ENCODE measurements at regions not wholly inside any gene's neighbourhood (a gene's known extent, or its start where the extent isn't known, plus 50 kb on each side); places are given as distances from the start of the nearest gene placed in this dataset.

DNA sequence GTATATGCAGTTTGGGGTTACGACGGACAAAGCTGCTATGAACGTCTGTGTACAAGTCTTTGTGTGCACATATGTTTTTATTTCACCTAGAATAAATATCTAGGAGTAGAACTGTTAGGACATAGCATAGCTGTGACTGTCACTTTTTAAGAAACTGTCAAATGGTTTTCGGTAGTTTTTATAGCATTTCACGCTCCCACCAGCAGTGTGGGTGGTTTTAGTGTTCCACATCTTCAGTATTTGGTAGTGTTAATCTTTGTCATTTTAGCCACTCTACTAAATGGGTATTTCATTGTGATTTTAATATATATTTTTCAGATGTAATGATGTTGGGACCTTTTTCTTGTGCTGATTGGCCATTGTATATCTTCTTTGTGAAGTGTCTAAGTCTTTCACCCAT lies 109.1 kb upstream of the BCAT1 start:
- H3K36me3 Mint-ChIP-seq (ENCODE audit: low read depth), result no peaks in the 10 kb centered on the region
- no peaks in the 10 kb centered on the region for H3K27me3 ChIP-seq (ENCODE audit: insufficient read depth)
- H3K27ac Mint-ChIP-seq, result no peak overlapping the region
- no peak overlapping the region for H3K4me3 Mint-ChIP-seq
- H3K4me2 ChIP-seq, result no peak overlapping the region
- no peaks in the 10 kb centered on the region for H3K36me3 ChIP-seq (ENCODE audit: insufficient read depth)
- no peaks in the 10 kb centered on the region; the same call in 2 of the 3 replicates for H3K4me1 Mint-ChIP-seq
- no peak overlapping the region for H3K4me3 ChIP-seq
- H3K27me3 Mint-ChIP-seq (ENCODE audit: insufficient read depth, low read depth, poor library complexity), result no peaks in the 10 kb centered on the region
- no peak overlapping the region for H3K27ac ChIP-seq (ENCODE audit: low read depth)
- no peak for DNase-seq (ENCODE audit: low spot score)
- H3K9me3 Mint-ChIP-seq, result no peaks in the 10 kb centered on the region
- TF ChIP-seq, protein P1, sequence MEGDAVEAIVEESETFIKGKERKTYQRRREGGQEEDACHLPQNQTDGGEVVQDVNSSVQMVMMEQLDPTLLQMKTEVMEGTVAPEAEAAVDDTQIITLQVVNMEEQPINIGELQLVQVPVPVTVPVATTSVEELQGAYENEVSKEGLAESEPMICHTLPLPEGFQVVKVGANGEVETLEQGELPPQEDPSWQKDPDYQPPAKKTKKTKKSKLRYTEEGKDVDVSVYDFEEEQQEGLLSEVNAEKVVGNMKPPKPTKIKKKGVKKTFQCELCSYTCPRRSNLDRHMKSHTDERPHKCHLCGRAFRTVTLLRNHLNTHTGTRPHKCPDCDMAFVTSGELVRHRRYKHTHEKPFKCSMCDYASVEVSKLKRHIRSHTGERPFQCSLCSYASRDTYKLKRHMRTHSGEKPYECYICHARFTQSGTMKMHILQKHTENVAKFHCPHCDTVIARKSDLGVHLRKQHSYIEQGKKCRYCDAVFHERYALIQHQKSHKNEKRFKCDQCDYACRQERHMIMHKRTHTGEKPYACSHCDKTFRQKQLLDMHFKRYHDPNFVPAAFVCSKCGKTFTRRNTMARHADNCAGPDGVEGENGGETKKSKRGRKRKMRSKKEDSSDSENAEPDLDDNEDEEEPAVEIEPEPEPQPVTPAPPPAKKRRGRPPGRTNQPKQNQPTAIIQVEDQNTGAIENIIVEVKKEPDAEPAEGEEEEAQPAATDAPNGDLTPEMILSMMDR (conservative IDR thresholded peaks at IDR 0.05; ENCODE audit: low read depth in 2 of 2), result no peak
- TF ChIP-seq EZH2 (IDR thresholded peaks at IDR 0.05; ENCODE audit: low read depth, unreplicated experiment) (no peak), ZNF331 (CRISPR knock-in tag; IDR thresholded peaks at IDR 0.05; ENCODE audit: low read depth) (no peak), ETS1 (IDR thresholded peaks at IDR 0.05) (no peak), POLR2AphosphoS5 (IDR thresholded peaks at IDR 0.05; ENCODE audit: low read depth) (no peak), CREB1 (CRISPR knock-in tag; IDR thresholded peaks at IDR 0.05; ENCODE audit: low read depth) (no peak), JUNB (IDR thresholded peaks at IDR 0.05; ENCODE audit: unreplicated experiment) (no peak)
- no peaks in the 10 kb centered on the region for H4K20me1 ChIP-seq (replicated peaks; ENCODE audit: insufficient read depth)
- ATAC-seq, result no peak
- no peaks in the 10 kb centered on the region for H3K79me2 ChIP-seq (replicated peaks; ENCODE audit: insufficient read depth)
- no peaks in the 10 kb centered on the region for H3F3A ChIP-seq (replicated peaks; ENCODE audit: low read depth)
- H2AFZ ChIP-seq, result no peak overlapping the region; the same call in 1 of the 2 replicates
- no peaks in the 10 kb centered on the region for H3K9me2 ChIP-seq (ENCODE audit: insufficient read depth)
- H3K4me1 ChIP-seq (ENCODE audit: insufficient read depth), result no peaks in the 10 kb centered on the region

DNA sequence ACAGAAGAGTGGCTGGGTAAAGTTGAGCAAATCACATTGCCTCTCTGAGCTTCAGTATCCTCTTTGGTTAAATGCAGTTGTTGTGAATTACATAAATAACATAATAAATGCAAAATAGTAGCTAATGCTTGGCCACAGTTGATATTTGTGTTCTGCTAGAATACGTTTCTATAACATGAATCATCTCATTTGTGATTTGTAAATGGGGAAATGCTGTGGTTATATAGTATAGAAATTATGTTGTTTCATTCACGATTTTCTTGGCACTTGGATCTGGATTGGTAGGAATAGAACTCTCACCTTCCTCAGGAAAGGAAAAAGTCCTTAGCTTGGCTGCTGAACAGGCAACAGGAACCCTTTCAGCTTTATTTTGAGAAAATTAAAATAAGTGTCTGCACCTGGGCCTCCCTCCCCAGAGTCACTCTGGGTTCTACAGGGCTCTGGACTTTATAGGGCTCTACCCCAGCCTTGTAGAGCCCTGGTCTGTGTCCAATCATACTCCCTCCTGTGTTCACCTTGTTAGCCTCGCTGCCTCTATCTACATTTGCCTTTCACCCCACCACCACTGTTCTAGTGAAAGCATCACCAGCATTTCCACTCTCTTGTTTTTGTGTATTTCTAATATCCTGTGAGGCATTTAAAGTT lies 107.7 kb upstream of the BCAT1 start:
- Histone ChIP-seq H4K20me1 (replicated peaks; ENCODE audit: insufficient read depth) (no peaks in the 10 kb centered on the region), H2AFZ (no peak overlapping the region), H3K36me3 (ENCODE audit: insufficient read depth) (no peaks in the 10 kb centered on the region), H3K4me3 (no peak overlapping the region), H3F3A (replicated peaks; ENCODE audit: low read depth) (no peaks in the 10 kb centered on the region), H3K9me2 (ENCODE audit: insufficient read depth) (no peaks in the 10 kb centered on the region), H3K4me2 (no peak overlapping the region), H3K27me3 (ENCODE audit: insufficient read depth) (no peaks in the 10 kb centered on the region), H3K27ac (ENCODE audit: low read depth) (no peak overlapping the region), H3K4me1 (ENCODE audit: insufficient read depth) (peaks cover 7% of the 10 kb centered on the region; the same call in 1 of the 2 replicates), H3K79me2 (replicated peaks; ENCODE audit: insufficient read depth) (no peaks in the 10 kb centered on the region)
- no peak overlapping the region for H3K27ac Mint-ChIP-seq
- H3K27me3 Mint-ChIP-seq (ENCODE audit: insufficient read depth, low read depth, poor library complexity), result no peaks in the 10 kb centered on the region
- H3K4me3 Mint-ChIP-seq, result no peak overlapping the region
- no peaks in the 10 kb centered on the region for H3K9me3 Mint-ChIP-seq
- ATAC-seq (no peak), DNase-seq (ENCODE audit: low spot score) (no peak)
- H3K36me3 Mint-ChIP-seq (ENCODE audit: low read depth), result no peaks in the 10 kb centered on the region
- peaks cover 8% of the 10 kb centered on the region for H3K4me1 Mint-ChIP-seq
- no peak for TF ChIP-seq ZNF462 (CRISPR knock-in tag; IDR thresholded peaks at IDR 0.05)
- TF ChIP-seq JUNB (IDR thresholded peaks at IDR 0.05; ENCODE audit: unreplicated experiment), result no peak
- no peak for TF ChIP-seq ETS1 (IDR thresholded peaks at IDR 0.05)
- no peak for TF ChIP-seq ZNF331 (CRISPR knock-in tag; IDR thresholded peaks at IDR 0.05; ENCODE audit: low read depth)
- no peak for TF ChIP-seq CREB1 (CRISPR knock-in tag; IDR thresholded peaks at IDR 0.05; ENCODE audit: low read depth)
- no peak for TF ChIP-seq EZH2phosphoT487 (IDR thresholded peaks at IDR 0.05; ENCODE audit: unreplicated experiment)
- TF ChIP-seq EZH2 (IDR thresholded peaks at IDR 0.05; ENCODE audit: low read depth, unreplicated experiment), result no peak

All from GM23338 (cell line).